GM23338 (cell line): ENCODE measurements at regions not wholly inside any gene's neighbourhood (a gene's known extent, or its start where the extent isn't known, plus 50 kb on each side); places are given as distances from the start of the nearest gene placed in this dataset.

Source experiments
- CREB1 ChIP-seq: fragments of 250-450 bp; sonication (Bioruptor Pico); IDR thresholded peaks from 2 replicates; pipeline ENCODE4 v1.5.0; 2020; ENCODE audit warnings: low read depth, mild to moderate bottlenecking, moderate library complexity
- CTCF ChIP-seq, 2 experiments: fragments of 200-600 bp in 1 of 2; sonication (generic) in 1 of 2; conservative IDR thresholded peaks; 2 replicates each; pipeline versions ENCODE4 v1.5.1 to v1.6.1; 2016 to 2017; ENCODE audit warnings: antibody characterized with exemption in 2 of 2, low read depth in 2 of 2, mild to moderate bottlenecking in 2 of 2, moderate library complexity in 1 of 2
- EZH2 ChIP-seq: fragments of 200-600 bp; sonication (generic); IDR thresholded peaks from one replicate; pipeline ENCODE4 v1.8.0; 2017; ENCODE audit warnings: antibody characterized with exemption, mild to moderate bottlenecking, low read depth; ENCODE audit not compliant: unreplicated experiment
- EZH2phosphoT487 ChIP-seq: fragments of 200-600 bp; sonication (generic); IDR thresholded peaks from one replicate; pipeline ENCODE4 v1.8.1; 2018; ENCODE audit warnings: antibody characterized with exemption; ENCODE audit not compliant: unreplicated experiment
- JUNB ChIP-seq: IDR thresholded peaks from one replicate; pipeline ENCODE4 v1.6.1; 2016; ENCODE audit warnings: antibody characterized with exemption; ENCODE audit not compliant: unreplicated experiment
- NANOG ChIP-seq: IDR thresholded peaks from 2 replicates; pipeline ENCODE4 v1.6.1; 2016; ENCODE audit warnings: antibody characterized with exemption, borderline replicate concordance
- POLR2AphosphoS5 ChIP-seq: IDR thresholded peaks from 2 replicates; pipeline ENCODE4 v1.6.1; 2016; ENCODE audit warnings: antibody characterized with exemption, low read depth
- STAT1 ChIP-seq: IDR thresholded peaks from one replicate; pipeline ENCODE4 v1.6.1; 2016; ENCODE audit warnings: antibody characterized with exemption; ENCODE audit not compliant: unreplicated experiment
- ZNF114 ChIP-seq: fragments of 250-450 bp; sonication (Bioruptor Pico); IDR thresholded peaks from 2 replicates; pipeline ENCODE4 v1.5.0; 2020; ENCODE audit warnings: mild to moderate bottlenecking, moderate library complexity
- ZNF331 ChIP-seq: fragments of 250-450 bp; sonication (Bioruptor Pico); IDR thresholded peaks from 2 replicates; pipeline ENCODE4 v1.5.0; 2020; ENCODE audit warnings: low read depth, mild to moderate bottlenecking, moderate library complexity
- ZNF462 ChIP-seq: fragments of 250-450 bp; sonication (Bioruptor Pico); IDR thresholded peaks from 2 replicates; pipeline ENCODE4 v1.5.0; 2020; ENCODE audit warnings: mild to moderate bottlenecking, moderate library complexity
- TF ChIP-seq, protein P1 (sequence below): IDR thresholded peaks from one replicate; pipeline ENCODE4 v1.6.1; 2018; ENCODE audit warnings: antibody characterized with exemption; ENCODE audit not compliant: unreplicated experiment

- no peak for TF ChIP-seq CTCF (conservative IDR thresholded peaks at IDR 0.05; ENCODE audit: low read depth in 2 of 2)
- TF ChIP-seq EZH2 = no peak
- TF ChIP-seq NANOG = no peak
- no peak for TF ChIP-seq EZH2phosphoT487
- no peak for TF ChIP-seq POLR2AphosphoS5
- no peak for TF ChIP-seq JUNB
- no peak for TF ChIP-seq ZNF331
- no peak for TF ChIP-seq ZNF114
- TF ChIP-seq STAT1 = no peak
- TF ChIP-seq CREB1 (CRISPR knock-in tag) = no peak
- TF ChIP-seq, protein P1, sequence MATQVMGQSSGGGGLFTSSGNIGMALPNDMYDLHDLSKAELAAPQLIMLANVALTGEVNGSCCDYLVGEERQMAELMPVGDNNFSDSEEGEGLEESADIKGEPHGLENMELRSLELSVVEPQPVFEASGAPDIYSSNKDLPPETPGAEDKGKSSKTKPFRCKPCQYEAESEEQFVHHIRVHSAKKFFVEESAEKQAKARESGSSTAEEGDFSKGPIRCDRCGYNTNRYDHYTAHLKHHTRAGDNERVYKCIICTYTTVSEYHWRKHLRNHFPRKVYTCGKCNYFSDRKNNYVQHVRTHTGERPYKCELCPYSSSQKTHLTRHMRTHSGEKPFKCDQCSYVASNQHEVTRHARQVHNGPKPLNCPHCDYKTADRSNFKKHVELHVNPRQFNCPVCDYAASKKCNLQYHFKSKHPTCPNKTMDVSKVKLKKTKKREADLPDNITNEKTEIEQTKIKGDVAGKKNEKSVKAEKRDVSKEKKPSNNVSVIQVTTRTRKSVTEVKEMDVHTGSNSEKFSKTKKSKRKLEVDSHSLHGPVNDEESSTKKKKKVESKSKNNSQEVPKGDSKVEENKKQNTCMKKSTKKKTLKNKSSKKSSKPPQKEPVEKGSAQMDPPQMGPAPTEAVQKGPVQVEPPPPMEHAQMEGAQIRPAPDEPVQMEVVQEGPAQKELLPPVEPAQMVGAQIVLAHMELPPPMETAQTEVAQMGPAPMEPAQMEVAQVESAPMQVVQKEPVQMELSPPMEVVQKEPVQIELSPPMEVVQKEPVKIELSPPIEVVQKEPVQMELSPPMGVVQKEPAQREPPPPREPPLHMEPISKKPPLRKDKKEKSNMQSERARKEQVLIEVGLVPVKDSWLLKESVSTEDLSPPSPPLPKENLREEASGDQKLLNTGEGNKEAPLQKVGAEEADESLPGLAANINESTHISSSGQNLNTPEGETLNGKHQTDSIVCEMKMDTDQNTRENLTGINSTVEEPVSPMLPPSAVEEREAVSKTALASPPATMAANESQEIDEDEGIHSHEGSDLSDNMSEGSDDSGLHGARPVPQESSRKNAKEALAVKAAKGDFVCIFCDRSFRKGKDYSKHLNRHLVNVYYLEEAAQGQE = no peak
- TF ChIP-seq ZNF462 (CRISPR knock-in tag) = no peak
Observed at GRCh38 chr12:58356794-58357193, 415.4 kb downstream of the ATP23 start.
